Panc1 (cell line): ENCODE measurements at regions not wholly inside any gene's neighbourhood (a gene's known extent, or its start where the extent isn't known, plus 50 kb on each side); places are given as distances from the start of the nearest gene placed in this dataset.

Source experiments
- ATAC-seq: fragments of 200-7000 bp; cut with Tn5 transposase; 2 replicates; pipeline ENCODE4 v1.9.1; 2020; ENCODE audit warnings: mild to moderate bottlenecking, moderate library complexity
- BruUV-seq: library from RNA; stranded (reverse); fragments of 400-500 nt; replicated peaks from 2 replicates; lab custom pipeline; 2021; lab: Mats Ljungman, UMichigan
- CTCF ChIA-PET: fragments of 300-600 bp; sonication (Branson Sonifier 250); formaldehyde crosslinking; loops from one replicate; lab custom pipeline; 2022; ENCODE audit warnings: antibody characterized with exemption; lab: Charles Lee
- POLR2A ChIA-PET: fragments of 300-600 bp; sonication (Branson Sonifier 250); formaldehyde crosslinking; loops from one replicate; lab custom pipeline; 2022; ENCODE audit warnings: antibody characterized with exemption; lab: Charles Lee
- DNase-seq: peaks from one replicate; pipeline ENCODE4 v3.0.0-alpha.2; 2010; ENCODE audit warnings: low read depth, low spot score
- H3K27ac ChIP-seq: 2 replicates; pipeline ENCODE4 v1.5.1; 2011; ENCODE audit warnings: mild to moderate bottlenecking, low read length, inconsistent platforms
- H3K27me3 ChIP-seq: fragments of 200-500 bp; sonication (Bioruptor generic); 2 replicates; pipeline ENCODE4 v1.6.0; 2014; ENCODE audit warnings: low read length, inconsistent platforms; ENCODE audit not compliant: control insufficient read depth, insufficient read depth
- H3K36me3 ChIP-seq: fragments of 200-500 bp; sonication (Bioruptor generic); 2 replicates; pipeline ENCODE4 v1.5.1; 2014; ENCODE audit warnings: inconsistent platforms, mild to moderate bottlenecking, low read length, moderate library complexity; ENCODE audit not compliant: control insufficient read depth, insufficient read depth
- H3K4me1 ChIP-seq: 2 replicates; pipeline ENCODE4 v1.5.1; 2011; ENCODE audit warnings: inconsistent platforms, mild to moderate bottlenecking, low read length, moderate library complexity; ENCODE audit not compliant: control insufficient read depth, insufficient read depth
- H3K4me3 ChIP-seq, 2 experiments: 2 replicates each; pipeline ENCODE4 v1.5.1; 2011 to 2012; ENCODE audit warnings: low read depth in 2 of 2, low read length in 2 of 2, mild to moderate bottlenecking in 2 of 2, inconsistent platforms in 1 of 2, moderate library complexity in 1 of 2
- H3K9me3 ChIP-seq: fragments of 200-500 bp; sonication (Bioruptor generic); 2 replicates; pipeline ENCODE4 v1.5.1; 2014; ENCODE audit warnings: low read depth, mild to moderate bottlenecking, inconsistent platforms, low read length, moderate library complexity; ENCODE audit not compliant: control insufficient read depth, insufficient read depth
- CTCF ChIP-seq: fragments of 450-650 bp; IDR thresholded peaks from 2 replicates; pipeline ENCODE4 v1.5.1; 2017; ENCODE audit warnings: mild to moderate bottlenecking
- POLR2AphosphoS5 ChIP-seq: IDR thresholded peaks from 2 replicates; pipeline ENCODE4 v1.6.1; 2012; ENCODE audit warnings: mild to moderate bottlenecking, low read depth, low read length, moderate library complexity
- REST ChIP-seq, 2 experiments: IDR thresholded peaks; 2 replicates each; pipeline ENCODE4 v1.6.1; 2011 to 2012; ENCODE audit warnings: low read depth in 2 of 2, control low read depth in 1 of 2, low read length in 1 of 2, mild to moderate bottlenecking in 1 of 2, moderate library complexity in 1 of 2; ENCODE audit not compliant: insufficient read depth in 1 of 2
- SIN3A ChIP-seq: IDR thresholded peaks from 2 replicates; pipeline ENCODE4 v1.6.1; 2012; ENCODE audit warnings: low read depth, mild to moderate bottlenecking, low read length, moderate library complexity, borderline replicate concordance; ENCODE audit not compliant: insufficient read depth
- TCF7L2 ChIP-seq: IDR thresholded peaks from 2 replicates; pipeline ENCODE4 v1.6.1; 2011; ENCODE audit warnings: mild to moderate bottlenecking, low read depth, low read length, inconsistent platforms
- in situ Hi-C: cut with HindIII; loops from 2 replicates; pipeline ENCODE4 v1.10.0; 2016; ENCODE audit warnings: low sequenced_read_pairs, low pct_unique_long_range_greater_than_20kb
- intact Hi-C: fragments of 100-400 bp; cut with micrococcal nuclease; formaldehyde crosslinking; loops from one replicate; pipeline ENCODE4 v1.10.0; 2022; ENCODE audit not compliant: unreplicated experiment

- in situ Hi-C loops, result no loop called here
- POLR2A ChIA-PET, result no interaction called here
- no peak overlapping the region for H3K27ac ChIP-seq
- H3K9me3 ChIP-seq, result no peaks in the 10 kb centered on the region
- CTCF ChIA-PET, result no interaction called here
- H3K27me3 ChIP-seq, result no peaks in the 10 kb centered on the region
- no peak for ATAC-seq
- DNase-seq, result no peak
- TF ChIP-seq POLR2AphosphoS5 (no peak), REST (IDR thresholded peaks at IDR 0.05; ENCODE audit: insufficient read depth in 1 of 2, low read depth in 2 of 2, low read length in 1 of 2) (no peak), SIN3A (no peak), CTCF (no peak), TCF7L2 (no peak)
- no peaks in the 10 kb centered on the region for H3K36me3 ChIP-seq
- no peaks in the 10 kb centered on the region for H3K4me1 ChIP-seq
- intact Hi-C loops, result no loop called here
- H3K4me3 ChIP-seq, result no peak overlapping the region
- BruUV-seq, result no TSS peak
Observed at GRCh38 chr2:18724371-18725145, 135.2 kb upstream of the NT5C1B start.

- ATAC-seq, result no peak
- in situ Hi-C loops (no loop called here), intact Hi-C loops (no loop called here)
- no TSS peak for BruUV-seq
- ChIA-PET POLR2A (no interaction called here), CTCF (no interaction called here)
- DNase-seq, result no peak
- H3K27ac ChIP-seq, result no peak overlapping the region
- no peaks in the 10 kb centered on the region for H3K4me1 ChIP-seq
- TF ChIP-seq REST (IDR thresholded peaks at IDR 0.05; ENCODE audit: insufficient read depth in 1 of 2, low read depth in 2 of 2, low read length in 1 of 2) (no peak), POLR2AphosphoS5 (no peak), SIN3A (no peak), CTCF (no peak), TCF7L2 (no peak)
- no peaks in the 10 kb centered on the region for H3K27me3 ChIP-seq
- no peaks in the 10 kb centered on the region for H3K9me3 ChIP-seq
- H3K4me3 ChIP-seq, result no peak overlapping the region
- no peaks in the 10 kb centered on the region for H3K36me3 ChIP-seq
Observed at GRCh38 chr2:18723219-18723618, 133.8 kb upstream of the NT5C1B start.
